Gastrocnemius medialis (tissue), 4 donors: ENCODE measurements at regions not wholly inside any gene's neighbourhood (a gene's known extent, or its start where the extent isn't known, plus 50 kb on each side); places are given as distances from the start of the nearest gene placed in this dataset.
"Not testable (repeated sequence)": the region's sequence is repeated elsewhere in the genome, so short reads cannot be mapped to it uniquely, and the experiment has no call there.

Source experiments
- ATAC-seq, 2 donors: fragments of 150-250 bp; one replicate each; pipeline ENCODE4 v1.9.1; 2016
- DNase-seq, 2 donors: peaks; one replicate each; pipeline ENCODE4 v3.0.0-alpha.2; 2019
- H3K27ac ChIP-seq, 4 donors: fragments of 200-600 bp; sonication (generic); 1 replicate in 1 of 4; 2 replicates in 3 of 4; pipeline ENCODE4 v1.5.1; 2016 to 2018; ENCODE audit warnings: mild to moderate bottlenecking in 2 of 4, moderate library complexity in 1 of 4
- H3K27me3 ChIP-seq, 3 donors: fragments of 200-600 bp; sonication (generic) in 2 of 3; 1 replicate in 1 of 3; 2 replicates in 2 of 3; pipeline versions ENCODE4 v1.5.1 to v1.6.0; 2016 to 2019; ENCODE audit warnings: mild to moderate bottlenecking in 1 of 3, moderate library complexity in 1 of 3
- H3K36me3 ChIP-seq, 2 donors: fragments of 200-600 bp; sonication (generic) in 1 of 2; one replicate each; pipeline ENCODE4 v1.5.1; 2017 to 2018
- H3K4me1 ChIP-seq, 2 donors: fragments of 200-600 bp; sonication (generic) in 1 of 2; one replicate each; pipeline ENCODE4 v1.5.1; 2016 to 2017; ENCODE audit warnings: mild to moderate bottlenecking in 2 of 2
- H3K4me3 ChIP-seq, 4 donors: fragments of 200-600 bp; sonication (generic) in 3 of 4; 1 replicate in 1 of 4; 2 replicates in 3 of 4; pipeline ENCODE4 v1.5.1; 2016 to 2019; ENCODE audit warnings: mild to moderate bottlenecking in 2 of 4
- H3K9me3 ChIP-seq, 3 donors: fragments of 200-600 bp; sonication (generic) in 2 of 3; 1 replicate in 1 of 3; 2 replicates in 2 of 3; pipeline ENCODE4 v1.5.1; 2016 to 2019
- POLR2A ChIP-seq, 2 donors: fragments of 450-650 bp; IDR thresholded peaks; one replicate each; pipeline ENCODE4 v1.6.1; 2017; ENCODE audit warnings: antibody characterized with exemption in 2 of 2, mild to moderate bottlenecking in 2 of 2, moderate library complexity in 2 of 2
- in situ Hi-C, 4 donors: fragments of 200-750 bp; cut with MboI; loops; one replicate each; pipeline versions ENCODE4 v1.15.0 to v1.8.0; 2017; ENCODE audit warnings: low sequenced_read_pairs in 4 of 4
- intact Hi-C: fragments of 100-400 bp; cut with DNase I; formaldehyde crosslinking; loops from one replicate; pipeline ENCODE4 v1.15.1; 2023; ENCODE audit warnings: low total_unique reads
- TF ChIP-seq, protein P1 (sequence below), 5 experiments: fragments of 450-650 bp in 3 of 5; fragments of 200-600 bp in 2 of 5; sonication (generic) in 2 of 5; IDR thresholded peaks in 4 of 5; conservative IDR thresholded peaks in 1 of 5; 1 replicate in 4 of 5; 2 replicates in 1 of 5; pipeline ENCODE4 v1.5.1; 2016 to 2019; ENCODE audit warnings: antibody characterized with exemption in 5 of 5, mild to moderate bottlenecking in 3 of 5, moderate library complexity in 3 of 5

DNA sequence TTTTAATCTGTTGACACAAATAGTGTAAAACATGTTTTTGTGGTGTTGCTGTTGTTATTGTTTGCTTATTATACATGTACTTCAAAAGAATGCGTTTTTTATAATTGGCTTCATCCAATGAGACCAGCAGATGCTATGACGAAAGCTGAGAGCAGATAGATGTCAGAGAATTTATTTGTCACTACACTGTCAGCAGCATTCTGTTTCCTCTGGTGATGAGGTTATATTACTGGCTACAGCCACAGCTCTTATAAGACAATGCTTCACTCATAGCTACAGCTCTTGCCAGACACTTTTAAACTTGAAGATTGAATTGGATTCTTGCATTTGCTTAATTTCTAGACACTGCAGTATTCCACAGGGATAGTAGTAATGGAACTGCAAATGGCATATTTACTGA, 860.5 kb downstream of the TBC1D32 start:
- H3K27ac ChIP-seq: no peak overlapping the region
- no peak overlapping the region for H3K4me3 ChIP-seq
- no peaks in the 10 kb centered on the region for H3K9me3 ChIP-seq
- intact Hi-C loops: no loop called here
- DNase-seq: no peak
- H3K36me3 ChIP-seq: no peaks in the 10 kb centered on the region
- no peak for ATAC-seq
- TF ChIP-seq POLR2A (IDR thresholded peaks at IDR 0.05): no peak
- TF ChIP-seq, protein P1, sequence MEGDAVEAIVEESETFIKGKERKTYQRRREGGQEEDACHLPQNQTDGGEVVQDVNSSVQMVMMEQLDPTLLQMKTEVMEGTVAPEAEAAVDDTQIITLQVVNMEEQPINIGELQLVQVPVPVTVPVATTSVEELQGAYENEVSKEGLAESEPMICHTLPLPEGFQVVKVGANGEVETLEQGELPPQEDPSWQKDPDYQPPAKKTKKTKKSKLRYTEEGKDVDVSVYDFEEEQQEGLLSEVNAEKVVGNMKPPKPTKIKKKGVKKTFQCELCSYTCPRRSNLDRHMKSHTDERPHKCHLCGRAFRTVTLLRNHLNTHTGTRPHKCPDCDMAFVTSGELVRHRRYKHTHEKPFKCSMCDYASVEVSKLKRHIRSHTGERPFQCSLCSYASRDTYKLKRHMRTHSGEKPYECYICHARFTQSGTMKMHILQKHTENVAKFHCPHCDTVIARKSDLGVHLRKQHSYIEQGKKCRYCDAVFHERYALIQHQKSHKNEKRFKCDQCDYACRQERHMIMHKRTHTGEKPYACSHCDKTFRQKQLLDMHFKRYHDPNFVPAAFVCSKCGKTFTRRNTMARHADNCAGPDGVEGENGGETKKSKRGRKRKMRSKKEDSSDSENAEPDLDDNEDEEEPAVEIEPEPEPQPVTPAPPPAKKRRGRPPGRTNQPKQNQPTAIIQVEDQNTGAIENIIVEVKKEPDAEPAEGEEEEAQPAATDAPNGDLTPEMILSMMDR (IDR thresholded peaks at IDR 0.05 in 4 of 5, conservative IDR thresholded peaks at IDR 0.05 in 1 of 5): no peak
- no peaks in the 10 kb centered on the region for H3K27me3 ChIP-seq
- H3K4me1 ChIP-seq: no peaks in the 10 kb centered on the region
- in situ Hi-C loops: no loop called here

DNA sequence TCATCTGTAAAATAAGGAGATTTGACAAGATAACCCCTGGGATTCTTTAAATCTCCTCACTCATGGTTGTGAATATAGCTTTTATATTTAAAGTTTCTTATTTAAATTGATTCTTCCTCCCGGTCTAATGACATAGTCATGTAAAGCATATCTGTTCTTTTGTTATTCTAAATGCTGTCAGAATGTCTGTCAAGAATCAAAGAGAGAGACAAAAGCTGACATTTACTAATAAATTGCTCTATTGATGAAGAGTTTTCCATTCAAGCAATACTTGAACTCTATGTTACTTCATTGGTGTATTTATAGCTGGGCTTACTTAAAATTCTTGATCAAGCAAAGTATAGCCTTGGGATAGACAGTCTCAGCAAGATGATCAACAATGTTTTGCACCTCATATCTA, 865.8 kb downstream of the TBC1D32 start:
- no peaks in the 10 kb centered on the region for H3K9me3 ChIP-seq
- no peak for ATAC-seq
- no peak overlapping the region for H3K27ac ChIP-seq
- in situ Hi-C loops: no loop called here
- no peak overlapping the region for H3K4me3 ChIP-seq
- H3K36me3 ChIP-seq: no peaks in the 10 kb centered on the region
- no peak for DNase-seq
- no peaks in the 10 kb centered on the region for H3K27me3 ChIP-seq
- intact Hi-C loops: no loop called here
- no peak for TF ChIP-seq POLR2A (IDR thresholded peaks at IDR 0.05)
- TF ChIP-seq, protein P1 (IDR thresholded peaks at IDR 0.05 in 4 of 5, conservative IDR thresholded peaks at IDR 0.05 in 1 of 5): no peak
- H3K4me1 ChIP-seq: no peaks in the 10 kb centered on the region

DNA sequence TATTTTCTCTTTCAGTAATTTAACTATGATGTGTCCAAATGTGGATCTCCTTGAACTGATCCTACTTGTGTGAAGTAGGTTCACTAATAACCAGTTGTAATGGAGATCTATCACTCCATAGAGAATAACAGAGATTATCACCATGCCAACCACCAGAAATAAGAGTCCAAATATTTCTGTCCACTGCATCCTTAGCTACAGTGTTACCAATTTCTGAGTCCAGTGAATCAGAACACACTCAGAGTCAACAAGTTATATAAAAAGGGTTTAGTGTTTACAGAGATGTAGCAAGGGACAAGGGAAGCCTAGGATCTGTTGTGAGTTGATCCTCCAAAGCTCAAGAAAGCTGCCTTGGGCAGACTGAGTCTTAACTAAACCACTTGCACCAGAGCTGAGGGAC, 882.8 kb downstream of the TBC1D32 start:
- no peaks in the 10 kb centered on the region for H3K27me3 ChIP-seq
- H3K4me1 ChIP-seq: no peaks in the 10 kb centered on the region
- TF ChIP-seq, protein P1 (IDR thresholded peaks at IDR 0.05 in 4 of 5, conservative IDR thresholded peaks at IDR 0.05 in 1 of 5): no peak
- TF ChIP-seq POLR2A (IDR thresholded peaks at IDR 0.05): no peak
- DNase-seq: no peak
- intact Hi-C loops: no loop called here
- H3K27ac ChIP-seq: no peak overlapping the region
- H3K9me3 ChIP-seq: no peaks in the 10 kb centered on the region
- in situ Hi-C loops: no loop called here
- H3K36me3 ChIP-seq: no peaks in the 10 kb centered on the region
- no peak for ATAC-seq
- H3K4me3 ChIP-seq: no peak overlapping the region

DNA sequence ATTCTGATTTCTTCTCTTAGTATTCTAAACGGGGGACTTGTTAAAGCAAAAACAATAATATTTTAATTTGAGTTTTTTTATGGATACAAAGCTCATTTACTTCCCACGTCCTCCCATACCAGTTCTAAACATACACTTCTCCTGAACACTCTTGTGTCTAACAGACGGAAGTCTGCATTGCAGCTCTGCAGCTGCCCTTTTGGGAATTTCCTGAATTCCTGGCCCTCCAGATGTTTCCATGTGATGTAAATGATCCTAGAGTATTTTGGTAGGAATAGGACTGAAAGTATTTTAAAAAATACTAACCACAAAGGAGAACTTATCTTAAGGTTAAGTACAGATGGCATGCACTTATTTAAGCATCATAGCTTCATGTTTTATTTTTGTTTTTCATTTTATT, 886.7 kb downstream of the TBC1D32 start:
- Histone ChIP-seq H3K27me3 (no peaks in the 10 kb centered on the region), H3K27ac (no peak overlapping the region), H3K4me3 (no peak overlapping the region), H3K36me3 (no peaks in the 10 kb centered on the region), H3K9me3 (no peaks in the 10 kb centered on the region), H3K4me1 (no peaks in the 10 kb centered on the region)
- DNase-seq: no peak
- no peak for TF ChIP-seq POLR2A (IDR thresholded peaks at IDR 0.05)
- TF ChIP-seq, protein P1 (IDR thresholded peaks at IDR 0.05 in 4 of 5, conservative IDR thresholded peaks at IDR 0.05 in 1 of 5): no peak
- no peak for ATAC-seq
- intact Hi-C loops: no loop called here
- in situ Hi-C loops: no loop called here

DNA sequence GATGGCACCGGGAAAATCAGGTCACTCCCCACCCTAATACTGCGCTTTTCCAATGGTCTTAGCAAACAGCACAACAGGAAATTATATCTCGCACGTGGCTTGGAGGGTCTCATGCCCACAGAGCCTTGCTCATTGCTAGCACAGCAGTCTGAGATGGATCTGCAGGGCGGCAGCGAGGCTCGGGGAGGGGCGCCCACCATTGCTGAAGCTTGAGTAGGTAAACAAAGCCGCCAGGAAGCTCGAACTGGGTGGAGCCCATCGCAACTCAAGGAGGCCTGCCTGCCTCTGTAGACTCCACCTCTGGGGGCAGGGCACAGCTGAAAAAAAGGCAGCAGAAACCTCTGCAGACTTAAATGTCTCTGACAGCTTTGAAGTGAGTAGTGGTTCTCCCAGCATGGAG, 901.4 kb downstream of the TBC1D32 start:
- H3K4me1 ChIP-seq, in situ Hi-C loops, H3K4me3 ChIP-seq, DNase-seq, intact Hi-C loops, H3K27me3 ChIP-seq, H3K36me3 ChIP-seq, H3K9me3 ChIP-seq, ATAC-seq, H3K27ac ChIP-seq: not testable (repeated sequence)
